Fibroblast of mammary gland (primary cell): ENCODE measurements at regions not wholly inside any gene's neighbourhood (a gene's known extent, or its start where the extent isn't known, plus 50 kb on each side); places are given as distances from the start of the nearest gene placed in this dataset.
A peak's percentile ranks its signal among the peaks of the same experiment; 100 is the strongest.

Experiments
- DNase-seq: peaks from one replicate; pipeline ENCODE4 v3.0.0-alpha.2; 2010; ENCODE audit warnings: low read depth
- H3K4me3 ChIP-seq: 2 replicates; pipeline ENCODE4 v1.5.1; 2011; ENCODE audit warnings: low read depth, mild to moderate bottlenecking, low read length, moderate library complexity; ENCODE audit not compliant: control insufficient read depth
- CTCF ChIP-seq: conservative IDR thresholded peaks from 2 replicates; pipeline ENCODE4 v1.5.1; 2011; ENCODE audit warnings: low read depth, low read length, inconsistent platforms; ENCODE audit not compliant: control insufficient read depth, insufficient read depth

GRCh38 chr12:25719505-25719904, 166.4 kb upstream of the LMNTD1 start:
- no peak overlapping the region for H3K4me3 ChIP-seq
- TF ChIP-seq CTCF = no peak
- DNase-seq = peak; percentile 21

DNA sequence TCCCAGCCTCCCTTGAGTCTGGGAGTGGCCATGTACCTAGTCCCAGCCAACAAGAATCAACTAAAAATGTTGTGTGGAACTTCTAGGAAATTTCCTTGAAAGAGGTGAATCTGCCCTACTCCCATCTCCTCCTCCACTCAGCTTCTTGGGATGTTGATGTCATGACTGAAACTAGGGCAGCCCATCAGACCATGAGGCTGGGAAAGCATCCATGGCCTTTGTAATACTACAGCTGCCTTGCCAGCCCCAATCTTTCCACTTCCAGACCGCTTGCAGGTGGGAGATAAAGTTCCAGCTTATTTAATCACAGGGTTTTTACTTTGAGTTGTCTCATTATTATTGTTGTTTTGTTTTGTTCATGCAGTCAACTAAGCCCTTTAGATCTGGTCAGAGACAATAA, 170.3 kb upstream of the LMNTD1 start:
- TF ChIP-seq CTCF = no peak
- DNase-seq = peak; percentile 75
- no peak overlapping the region for H3K4me3 ChIP-seq

DNA sequence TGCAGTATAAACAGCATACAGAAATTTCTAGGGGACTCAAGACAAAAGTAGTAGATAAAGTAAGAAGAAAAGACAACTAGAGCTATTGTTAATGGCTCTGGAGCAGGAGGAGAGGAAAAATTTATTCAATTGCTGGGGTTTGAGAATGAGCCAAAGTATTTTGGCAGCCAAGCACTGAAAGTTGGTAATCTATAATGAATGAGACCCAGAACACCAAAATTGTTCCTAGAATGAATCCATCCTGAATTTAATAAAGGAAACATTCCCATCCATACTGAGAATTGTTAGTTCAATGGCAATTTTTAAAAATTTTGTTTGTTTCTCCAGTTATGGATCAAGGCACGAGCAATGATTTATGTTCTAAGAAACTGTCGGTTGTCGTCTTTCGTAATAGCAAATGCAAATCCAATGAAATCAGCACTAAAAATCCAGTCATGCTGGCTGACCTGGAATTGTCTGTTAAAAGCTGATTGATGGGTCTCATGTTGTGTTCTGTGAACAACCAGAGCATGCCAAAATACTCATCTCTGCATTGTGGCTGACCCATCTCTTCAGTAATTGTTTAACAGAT, 170.9 kb upstream of the LMNTD1 start:
- DNase-seq = peak; percentile 94
- no peak overlapping the region for H3K4me3 ChIP-seq
- no peak for TF ChIP-seq CTCF

DNA sequence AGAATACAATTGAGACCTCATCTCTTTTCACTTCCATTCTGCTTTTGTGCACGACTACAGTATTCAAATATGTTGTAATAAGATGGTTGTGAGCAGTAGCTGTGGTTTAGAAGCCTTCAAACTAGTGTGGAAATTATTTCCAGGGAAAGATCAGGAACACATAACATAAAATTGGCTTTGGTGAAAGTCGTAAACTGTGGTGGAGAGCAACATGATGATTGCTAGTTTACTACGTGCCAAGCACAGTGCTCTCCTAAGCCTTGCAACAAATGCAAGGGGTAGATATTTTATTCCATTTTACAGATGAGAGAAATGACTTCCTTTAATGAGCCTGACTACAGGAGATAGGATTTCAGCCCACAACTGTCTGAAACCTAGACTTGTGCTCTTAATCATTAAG, 172.4 kb upstream of the LMNTD1 start:
- H3K4me3 ChIP-seq = no peak overlapping the region
- no peak for TF ChIP-seq CTCF
- peak; percentile 7 for DNase-seq

GRCh38 chr12:25725931-25726330, 172.8 kb upstream of the LMNTD1 start:
- TF ChIP-seq CTCF = no peak
- H3K4me3 ChIP-seq = no peak overlapping the region
- DNase-seq = peak; percentile 91

GRCh38 chr12:25728056-25728595, 175.0 kb upstream of the LMNTD1 start:
- no peak overlapping the region for H3K4me3 ChIP-seq
- DNase-seq = no peak
- TF ChIP-seq CTCF = no peak
